GM04504 (cell line): ENCODE measurements at regions not wholly inside any gene's neighbourhood (a gene's known extent, or its start where the extent isn't known, plus 50 kb on each side); places are given as distances from the start of the nearest gene placed in this dataset.

Experiments used
- DNase-seq: peaks from one replicate; pipeline ENCODE4 v3.0.0-alpha.2; 2012; ENCODE audit warnings: low read depth

- no peak for DNase-seq
These were observed 1331.2 kb upstream of the GBE1 start for GRCh38 chr3:83092521-83093221.

GRCh38 chr3:83076041-83076440, 1314.6 kb upstream of the GBE1 start:
- no peak for DNase-seq

- no peak for DNase-seq
These were observed 1313.0 kb upstream of the GBE1 start for GRCh38 chr3:83074485-83074884.

- no peak for DNase-seq
These were observed 1304.5 kb upstream of the GBE1 start for GRCh38 chr3:83065851-83066460.

- no peak for DNase-seq
These were observed 1302.0 kb upstream of the GBE1 start for GRCh38 chr3:83063446-83063845.

- no peak for DNase-seq
These were observed 1287.1 kb upstream of the GBE1 start for GRCh38 chr3:83048556-83048955.

- DNase-seq = no peak
These were observed 1278.0 kb upstream of the GBE1 start for GRCh38 chr3:83039422-83039821.

GRCh38 chr3:83035704-83036010, 1274.2 kb upstream of the GBE1 start:
- no peak for DNase-seq

GRCh38 chr3:83034806-83035703, 1273.6 kb upstream of the GBE1 start:
- DNase-seq = no peak

GRCh38 chr3:83033133-83033532, 1271.7 kb upstream of the GBE1 start:
- DNase-seq = no peak

GRCh38 chr3:83023086-83023485, 1261.6 kb upstream of the GBE1 start:
- no peak for DNase-seq

- no peak for DNase-seq
These were observed 1250.0 kb upstream of the GBE1 start for GRCh38 chr3:83011481-83011880.

GRCh38 chr3:83003917-83004316, 1242.5 kb upstream of the GBE1 start:
- no peak for DNase-seq

- DNase-seq = no peak
These were observed 1241.5 kb upstream of the GBE1 start for GRCh38 chr3:83002869-83003445.

- no peak for DNase-seq
These were observed 1238.3 kb upstream of the GBE1 start for GRCh38 chr3:82999777-83000176.

GRCh38 chr3:82978368-82978767, 1216.9 kb upstream of the GBE1 start:
- DNase-seq = no peak

- DNase-seq = no peak
These were observed 1216.4 kb upstream of the GBE1 start for GRCh38 chr3:82977871-82978270.

- DNase-seq = no peak
These were observed 1212.3 kb upstream of the GBE1 start for GRCh38 chr3:82973791-82974190.

- DNase-seq = no peak
These were observed 1198.9 kb upstream of the GBE1 start for GRCh38 chr3:82960379-82960778.

- no peak for DNase-seq
These were observed 1196.3 kb upstream of the GBE1 start for GRCh38 chr3:82957696-82958095.

- DNase-seq = no peak
These were observed 1195.6 kb upstream of the GBE1 start for GRCh38 chr3:82957079-82957478.

GRCh38 chr3:82954486-82954885, 1193.0 kb upstream of the GBE1 start:
- DNase-seq = no peak

GRCh38 chr3:82942041-82942440, 1180.6 kb upstream of the GBE1 start:
- DNase-seq = no peak
